H1 (cell line): ENCODE measurements at regions not wholly inside any gene's neighbourhood (a gene's known extent, or its start where the extent isn't known, plus 50 kb on each side); places are given as distances from the start of the nearest gene placed in this dataset.

ENCODE experiments used
- ATF3 ChIP-seq: IDR thresholded peaks from 2 replicates; pipeline ENCODE4 v1.6.1; 2011; ENCODE audit warnings: low read depth, mild to moderate bottlenecking, low read length; ENCODE audit not compliant: insufficient read depth
- BCL11A ChIP-seq, 2 experiments: IDR thresholded peaks; one replicate each; pipeline ENCODE4 v1.6.1; 2011; ENCODE audit warnings: low read depth in 2 of 2, low read length in 2 of 2, mild to moderate bottlenecking in 2 of 2
- CHD1 ChIP-seq: IDR thresholded peaks from 2 replicates; pipeline ENCODE4 v1.6.1; 2012; ENCODE audit warnings: low read depth, low read length, improper control_type of control experiment
- SP4 ChIP-seq: IDR thresholded peaks from 2 replicates; pipeline ENCODE4 v1.6.1; 2012; ENCODE audit warnings: low read length, inconsistent platforms

GRCh38 chr3:153385343-153385742, 223.3 kb downstream of the RAP2B start (continued):
- TF ChIP-seq ATF3 (no peak), SP4 (no peak), CHD1 (no peak), BCL11A (IDR thresholded peaks at IDR 0.05; ENCODE audit: low read depth in 2 of 2, low read length in 2 of 2) (no peak)
- TF ChIP-seq, all 59 proteins: peak for 0
